ENCODE measurements at regions not wholly inside any gene's neighbourhood (a gene's known extent, or its start where the extent isn't known, plus 50 kb on each side); places are given as distances from the start of the nearest gene placed in this dataset.

DNA sequence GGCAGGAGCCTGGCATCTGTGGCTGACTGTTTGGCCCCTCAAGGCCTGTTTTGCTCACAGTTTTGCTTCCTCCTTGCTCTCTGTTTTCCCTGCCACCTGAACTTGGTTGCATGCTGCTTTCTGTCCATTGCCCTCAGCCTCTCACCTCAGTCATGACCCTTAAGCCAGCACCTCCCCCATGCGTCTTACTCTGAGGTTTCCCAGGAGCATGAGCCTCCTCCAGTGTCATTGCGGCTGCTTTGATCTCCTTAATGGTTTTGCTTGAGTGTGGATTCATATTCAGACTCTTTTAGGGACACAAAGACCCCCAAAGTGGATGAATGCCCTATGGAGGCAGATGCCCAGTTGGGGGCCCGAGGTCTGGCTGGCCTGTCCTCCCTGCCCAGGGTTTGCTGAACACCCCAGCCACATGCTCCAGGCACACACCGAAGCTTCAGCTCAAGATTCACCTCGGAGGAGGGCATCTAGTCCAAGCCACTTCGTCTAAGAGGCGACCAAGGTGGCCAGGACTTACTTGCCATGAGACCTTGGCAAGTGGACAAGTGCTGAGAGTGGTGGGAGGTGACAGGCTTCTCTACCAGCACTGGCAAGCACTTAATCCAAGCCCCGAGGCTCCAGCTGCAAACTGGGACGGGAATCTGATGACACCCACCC lies 95.4 kb upstream of the DIO3 start:
- no peak overlapping the region for H3K27ac Mint-ChIP-seq
- no peaks in the 10 kb centered on the region for H3K36me3 Mint-ChIP-seq (ENCODE audit: insufficient read depth)
- H3K9me3 Mint-ChIP-seq (ENCODE audit: low read depth): no peaks in the 10 kb centered on the region
- TF ChIP-seq, protein P1, sequence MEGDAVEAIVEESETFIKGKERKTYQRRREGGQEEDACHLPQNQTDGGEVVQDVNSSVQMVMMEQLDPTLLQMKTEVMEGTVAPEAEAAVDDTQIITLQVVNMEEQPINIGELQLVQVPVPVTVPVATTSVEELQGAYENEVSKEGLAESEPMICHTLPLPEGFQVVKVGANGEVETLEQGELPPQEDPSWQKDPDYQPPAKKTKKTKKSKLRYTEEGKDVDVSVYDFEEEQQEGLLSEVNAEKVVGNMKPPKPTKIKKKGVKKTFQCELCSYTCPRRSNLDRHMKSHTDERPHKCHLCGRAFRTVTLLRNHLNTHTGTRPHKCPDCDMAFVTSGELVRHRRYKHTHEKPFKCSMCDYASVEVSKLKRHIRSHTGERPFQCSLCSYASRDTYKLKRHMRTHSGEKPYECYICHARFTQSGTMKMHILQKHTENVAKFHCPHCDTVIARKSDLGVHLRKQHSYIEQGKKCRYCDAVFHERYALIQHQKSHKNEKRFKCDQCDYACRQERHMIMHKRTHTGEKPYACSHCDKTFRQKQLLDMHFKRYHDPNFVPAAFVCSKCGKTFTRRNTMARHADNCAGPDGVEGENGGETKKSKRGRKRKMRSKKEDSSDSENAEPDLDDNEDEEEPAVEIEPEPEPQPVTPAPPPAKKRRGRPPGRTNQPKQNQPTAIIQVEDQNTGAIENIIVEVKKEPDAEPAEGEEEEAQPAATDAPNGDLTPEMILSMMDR (IDR thresholded peaks at IDR 0.05; ENCODE audit: unreplicated experiment): no peak
- peaks cover 21% of the 10 kb centered on the region for H3K27me3 Mint-ChIP-seq
- DNase-seq (ENCODE audit: low spot score, unreplicated experiment): peak; percentile 6
- no peak overlapping the region for H3K4me3 Mint-ChIP-seq (ENCODE audit: low read depth)
- peaks cover 7% of the 10 kb centered on the region for H3K4me1 Mint-ChIP-seq (ENCODE audit: low read depth)

DNA sequence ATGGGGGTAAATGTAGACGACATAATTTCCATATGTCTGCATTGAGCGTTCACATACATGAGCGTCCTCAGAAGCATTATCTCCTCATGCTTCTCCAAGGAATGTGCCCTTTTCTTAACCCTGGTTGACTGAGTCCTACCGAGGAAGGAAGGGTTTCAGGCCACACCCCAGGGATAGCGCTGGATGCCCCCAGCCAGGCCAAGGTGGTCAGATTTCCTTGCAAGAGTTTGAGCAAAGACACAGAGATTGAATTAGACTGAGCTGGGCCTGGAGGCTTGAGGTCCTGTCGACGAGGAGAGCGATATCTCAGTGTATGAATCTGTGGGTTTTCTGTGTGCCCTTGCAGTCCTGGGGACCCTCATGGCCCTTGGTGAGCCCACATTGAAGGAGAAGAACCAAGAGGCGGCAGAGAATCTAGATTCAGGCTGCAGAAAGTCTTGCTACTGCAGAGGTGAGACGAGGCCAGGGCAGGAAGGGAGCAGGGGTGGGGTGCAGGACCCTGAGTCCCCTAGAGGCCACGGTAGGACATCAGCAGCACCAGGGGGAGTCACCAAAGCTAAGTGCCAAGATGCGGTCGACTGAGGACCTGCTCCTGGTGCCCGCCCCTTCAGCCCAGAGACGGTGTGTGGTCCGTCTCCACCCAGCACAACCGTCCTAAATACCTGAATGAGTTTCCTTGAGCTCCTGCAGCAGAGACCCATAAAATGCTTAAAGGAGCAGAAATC lies 94.7 kb upstream of the DIO3 start:
- no peak for DNase-seq (ENCODE audit: low spot score, unreplicated experiment)
- no peak overlapping the region for H3K4me3 Mint-ChIP-seq (ENCODE audit: low read depth)
- H3K4me1 Mint-ChIP-seq (ENCODE audit: low read depth): peaks cover 2% of the 10 kb centered on the region
- H3K36me3 Mint-ChIP-seq (ENCODE audit: insufficient read depth): no peaks in the 10 kb centered on the region
- no peaks in the 10 kb centered on the region for H3K9me3 Mint-ChIP-seq (ENCODE audit: low read depth)
- H3K27me3 Mint-ChIP-seq: peaks cover 17% of the 10 kb centered on the region
- H3K27ac Mint-ChIP-seq: no peak overlapping the region
- TF ChIP-seq, protein P1 (IDR thresholded peaks at IDR 0.05; ENCODE audit: unreplicated experiment): no peak

- Mint-ChIP-seq H3K27me3 (peaks cover 14% of the 10 kb centered on the region), H3K9me3 (ENCODE audit: low read depth) (no peaks in the 10 kb centered on the region), H3K27ac (no peak overlapping the region), H3K36me3 (ENCODE audit: insufficient read depth) (no peaks in the 10 kb centered on the region), H3K4me1 (ENCODE audit: low read depth) (peaks cover 2% of the 10 kb centered on the region), H3K4me3 (ENCODE audit: low read depth) (no peak overlapping the region)
- DNase-seq (ENCODE audit: low spot score, unreplicated experiment): no peak
- TF ChIP-seq, protein P1 (IDR thresholded peaks at IDR 0.05; ENCODE audit: unreplicated experiment): no peak
Observed at GRCh38 chr14:101467181-101467926, 93.9 kb upstream of the DIO3 start.

GRCh38 chr14:101469382-101470247 lies 91.7 kb upstream of the DIO3 start:
- no peak overlapping the region for H3K27ac Mint-ChIP-seq
- DNase-seq (ENCODE audit: low spot score, unreplicated experiment): no peak

More at GRCh38 chr14:101469382-101470247, 91.7 kb upstream of the DIO3 start:
- TF ChIP-seq, protein P1 (IDR thresholded peaks at IDR 0.05; ENCODE audit: unreplicated experiment): no peak
- Mint-ChIP-seq H3K4me1 (ENCODE audit: low read depth) (peaks cover 2% of the 10 kb centered on the region), H3K4me3 (ENCODE audit: low read depth) (no peak overlapping the region), H3K9me3 (ENCODE audit: low read depth) (no peaks in the 10 kb centered on the region), H3K27me3 (peaks cover 14% of the 10 kb centered on the region), H3K36me3 (ENCODE audit: insufficient read depth) (no peaks in the 10 kb centered on the region)

Data from progenitor cell of endocrine pancreas (in vitro differentiated cells).